ENCODE measurements at regions not wholly inside any gene's neighbourhood (a gene's known extent, or its start where the extent isn't known, plus 50 kb on each side); places are given as distances from the start of the nearest gene placed in this dataset.

GRCh38 chr16:73713778-73714495 lies 582.7 kb upstream of the PSMD7 start:
- Mint-ChIP-seq H3K4me1 (no peaks in the 10 kb centered on the region), H3K27ac (no peak overlapping the region), H3K9me3 (no peaks in the 10 kb centered on the region), H3K36me3 (no peaks in the 10 kb centered on the region), H3K27me3 (no peaks in the 10 kb centered on the region), H3K4me3 (no peak overlapping the region)
- no peak for DNase-seq

- no peaks in the 10 kb centered on the region for H3K9me3 Mint-ChIP-seq
- no peaks in the 10 kb centered on the region for H3K36me3 Mint-ChIP-seq
These were observed 583.4 kb upstream of the PSMD7 start for GRCh38 chr16:73713251-73713650.

GRCh38 chr16:73711406-73712080 lies 585.1 kb upstream of the PSMD7 start:
- no peak for DNase-seq
- no peak overlapping the region for H3K4me3 Mint-ChIP-seq
- no peaks in the 10 kb centered on the region for H3K36me3 Mint-ChIP-seq
- H3K27me3 Mint-ChIP-seq = no peaks in the 10 kb centered on the region
- H3K9me3 Mint-ChIP-seq = no peaks in the 10 kb centered on the region
- H3K4me1 Mint-ChIP-seq = no peaks in the 10 kb centered on the region
- no peak overlapping the region for H3K27ac Mint-ChIP-seq

More at GRCh38 chr16:73713251-73713650, 583.4 kb upstream of the PSMD7 start:
- H3K4me1 Mint-ChIP-seq = no peaks in the 10 kb centered on the region
- no peaks in the 10 kb centered on the region for H3K27me3 Mint-ChIP-seq
- no peak overlapping the region for H3K4me3 Mint-ChIP-seq
- H3K27ac Mint-ChIP-seq = no peak overlapping the region
- DNase-seq = no peak

GRCh38 chr16:73710526-73710925 lies 586.1 kb upstream of the PSMD7 start:
- H3K27me3 Mint-ChIP-seq = no peaks in the 10 kb centered on the region
- no peaks in the 10 kb centered on the region for H3K36me3 Mint-ChIP-seq
- H3K4me1 Mint-ChIP-seq = no peaks in the 10 kb centered on the region
- H3K27ac Mint-ChIP-seq = no peak overlapping the region
- H3K9me3 Mint-ChIP-seq = no peaks in the 10 kb centered on the region
- no peak for DNase-seq
- no peak overlapping the region for H3K4me3 Mint-ChIP-seq

- Mint-ChIP-seq H3K36me3 (no peaks in the 10 kb centered on the region), H3K4me1 (no peaks in the 10 kb centered on the region), H3K9me3 (no peaks in the 10 kb centered on the region), H3K4me3 (no peak overlapping the region), H3K27ac (no peak overlapping the region), H3K27me3 (no peaks in the 10 kb centered on the region)
- no peak for DNase-seq
These were observed 588.8 kb upstream of the PSMD7 start for GRCh38 chr16:73707863-73708262.

GRCh38 chr16:73703891-73704290 lies 592.7 kb upstream of the PSMD7 start:
- no peaks in the 10 kb centered on the region for H3K4me1 Mint-ChIP-seq
- no peaks in the 10 kb centered on the region for H3K36me3 Mint-ChIP-seq
- H3K27me3 Mint-ChIP-seq = no peaks in the 10 kb centered on the region

GRCh38 chr16:73697336-73697735 lies 599.3 kb upstream of the PSMD7 start:
- no peak for DNase-seq
- Mint-ChIP-seq H3K9me3 (no peaks in the 10 kb centered on the region), H3K4me1 (no peaks in the 10 kb centered on the region), H3K27me3 (no peaks in the 10 kb centered on the region), H3K36me3 (no peaks in the 10 kb centered on the region), H3K4me3 (no peak overlapping the region), H3K27ac (no peak overlapping the region)

More at GRCh38 chr16:73703891-73704290, 592.7 kb upstream of the PSMD7 start:
- H3K9me3 Mint-ChIP-seq = no peaks in the 10 kb centered on the region
- H3K27ac Mint-ChIP-seq = no peak overlapping the region
- H3K4me3 Mint-ChIP-seq = no peak overlapping the region
- no peak for DNase-seq

GRCh38 chr16:73692861-73693260 lies 603.8 kb upstream of the PSMD7 start:
- Mint-ChIP-seq H3K27me3 (no peaks in the 10 kb centered on the region), H3K36me3 (no peaks in the 10 kb centered on the region), H3K27ac (no peak overlapping the region), H3K4me3 (no peak overlapping the region), H3K9me3 (no peaks in the 10 kb centered on the region), H3K4me1 (no peaks in the 10 kb centered on the region)
- no peak for DNase-seq

- no peaks in the 10 kb centered on the region for H3K27me3 Mint-ChIP-seq
- H3K4me1 Mint-ChIP-seq = no peaks in the 10 kb centered on the region
- DNase-seq = no peak
These were observed 612.8 kb upstream of the PSMD7 start for GRCh38 chr16:73683804-73684203.

GRCh38 chr16:73672135-73672534 lies 624.2 kb upstream of the ZFHX3 start:
- peaks cover 7% of the 10 kb centered on the region for H3K27me3 Mint-ChIP-seq
- H3K36me3 Mint-ChIP-seq = no peaks in the 10 kb centered on the region
- no peak overlapping the region for H3K4me3 Mint-ChIP-seq
- H3K9me3 Mint-ChIP-seq = peaks cover 2% of the 10 kb centered on the region
- H3K4me1 Mint-ChIP-seq = no peaks in the 10 kb centered on the region
- no peak overlapping the region for H3K27ac Mint-ChIP-seq
- no peak for DNase-seq

More at GRCh38 chr16:73683804-73684203, 612.8 kb upstream of the PSMD7 start:
- no peaks in the 10 kb centered on the region for H3K9me3 Mint-ChIP-seq
- H3K27ac Mint-ChIP-seq = no peak overlapping the region
- H3K4me3 Mint-ChIP-seq = no peak overlapping the region
- no peaks in the 10 kb centered on the region for H3K36me3 Mint-ChIP-seq

- Mint-ChIP-seq H3K27me3 (peaks cover 7% of the 10 kb centered on the region), H3K36me3 (no peaks in the 10 kb centered on the region)
- no peak for DNase-seq
These were observed 623.2 kb upstream of the ZFHX3 start for GRCh38 chr16:73670836-73671820.

GRCh38 chr16:73669535-73670274 lies 621.8 kb upstream of the ZFHX3 start:
- peaks cover 2% of the 10 kb centered on the region for H3K9me3 Mint-ChIP-seq
- H3K4me1 Mint-ChIP-seq = no peaks in the 10 kb centered on the region
- DNase-seq = no peak
- H3K36me3 Mint-ChIP-seq = no peaks in the 10 kb centered on the region
- H3K4me3 Mint-ChIP-seq = no peak overlapping the region
- no peak overlapping the region for H3K27ac Mint-ChIP-seq
- H3K27me3 Mint-ChIP-seq = peaks cover 3% of the 10 kb centered on the region

More at GRCh38 chr16:73670836-73671820, 623.2 kb upstream of the ZFHX3 start:
- Mint-ChIP-seq H3K27ac (no peak overlapping the region), H3K4me3 (no peak overlapping the region), H3K4me1 (no peaks in the 10 kb centered on the region), H3K9me3 (peaks cover 2% of the 10 kb centered on the region)

- Mint-ChIP-seq H3K4me3 (no peak overlapping the region), H3K27ac (no peak overlapping the region), H3K4me1 (no peaks in the 10 kb centered on the region), H3K9me3 (peaks cover 3% of the 10 kb centered on the region), H3K27me3 (peaks cover 4% of the 10 kb centered on the region), H3K36me3 (no peaks in the 10 kb centered on the region)
- DNase-seq = no peak
These were observed 615.8 kb upstream of the ZFHX3 start for GRCh38 chr16:73663720-73664119.

GRCh38 chr16:73636196-73636595 lies 588.3 kb upstream of the ZFHX3 start:
- peaks cover 9% of the 10 kb centered on the region for H3K9me3 Mint-ChIP-seq
- no peak for DNase-seq
- no peaks in the 10 kb centered on the region for H3K36me3 Mint-ChIP-seq
- no peak overlapping the region for H3K4me3 Mint-ChIP-seq
- H3K4me1 Mint-ChIP-seq = no peaks in the 10 kb centered on the region
- H3K27ac Mint-ChIP-seq = no peak overlapping the region
- H3K27me3 Mint-ChIP-seq = peaks cover 3% of the 10 kb centered on the region

Data from activated naive CD8-positive, alpha-beta T cell treated with anti-CD3 and anti-CD28 coated beads for 36 hours (primary cell).